ENCODE measurements at regions not wholly inside any gene's neighbourhood (a gene's known extent, or its start where the extent isn't known, plus 50 kb on each side); places are given as distances from the start of the nearest gene placed in this dataset.

- TF ChIP-seq POLR2AphosphoS5 (IDR thresholded peaks at IDR 0.05; ENCODE audit: borderline replicate concordance, low read depth, low read length) = no peak
- TF ChIP-seq FOXP2 (optimal IDR thresholded peaks at IDR 0.05; ENCODE audit: control extremely low read depth, extremely low read length, insufficient read depth) = no peak
Measured at GRCh38 chr7:20076835-20077234, 140.3 kb downstream of the MACC1 start.
